Stimulated activated CD8-positive, alpha-beta memory T cell treated with anti-CD3 and anti-CD28 coated beads, Interleukin-7, amount 100 ng/mL, for 4 hours (primary cell): ENCODE measurements at regions not wholly inside any gene's neighbourhood (a gene's known extent, or its start where the extent isn't known, plus 50 kb on each side); places are given as distances from the start of the nearest gene placed in this dataset.

Source experiments
- DNase-seq, 2 donors: peaks; one replicate each; pipeline ENCODE4 v3.0.0-alpha.2; 2020; ENCODE audit warnings: low read depth in 2 of 2

- DNase-seq, result no peak
Measured at GRCh38 chr2:145029081-145029480, 509.2 kb upstream of the ZEB2 start.

GRCh38 chr2:145028101-145028920 is 508.4 kb upstream of the ZEB2 start:
- no peak for DNase-seq

GRCh38 chr2:145026456-145027455 is 506.8 kb upstream of the ZEB2 start:
- no peak for DNase-seq

GRCh38 chr2:145025382-145025781 is 505.5 kb upstream of the ZEB2 start:
- DNase-seq, result no peak

- no peak for DNase-seq
Measured at GRCh38 chr2:145023334-145023934, 503.5 kb upstream of the ZEB2 start.

- no peak for DNase-seq
Measured at GRCh38 chr2:145022666-145023333, 502.9 kb upstream of the ZEB2 start.

- DNase-seq, result no peak
Measured at GRCh38 chr2:145021962-145022665, 502.2 kb upstream of the ZEB2 start.

GRCh38 chr2:145020694-145021093 is 500.8 kb upstream of the ZEB2 start:
- DNase-seq, result no peak

- no peak for DNase-seq
Measured at GRCh38 chr2:145020139-145020538, 500.2 kb upstream of the ZEB2 start.

GRCh38 chr2:145018502-145018901 is 498.6 kb upstream of the ZEB2 start:
- DNase-seq, result no peak

GRCh38 chr2:145017149-145017548 is 497.2 kb upstream of the ZEB2 start:
- DNase-seq, result no peak

GRCh38 chr2:145016711-145017110 is 496.8 kb upstream of the ZEB2 start:
- no peak for DNase-seq

GRCh38 chr2:145015561-145015960 is 495.6 kb upstream of the ZEB2 start:
- DNase-seq, result no peak

GRCh38 chr2:145012806-145013205 is 492.9 kb upstream of the ZEB2 start:
- no peak for DNase-seq

- DNase-seq, result no peak
Measured at GRCh38 chr2:145012214-145012670, 492.3 kb upstream of the ZEB2 start.

GRCh38 chr2:145010635-145011034 is 490.7 kb upstream of the ZEB2 start:
- no peak for DNase-seq

GRCh38 chr2:145007960-145008263 is 488.0 kb upstream of the ZEB2 start:
- no peak for DNase-seq

GRCh38 chr2:145007093-145007959 is 487.4 kb upstream of the ZEB2 start:
- no peak for DNase-seq

GRCh38 chr2:145002624-145003023 is 482.7 kb upstream of the ZEB2 start:
- no peak for DNase-seq

- no peak for DNase-seq
Measured at GRCh38 chr2:145000376-145000775, 480.5 kb upstream of the ZEB2 start.
